Common myeloid progenitor, CD34-positive (primary cell): ENCODE measurements at regions not wholly inside any gene's neighbourhood (a gene's known extent, or its start where the extent isn't known, plus 50 kb on each side); places are given as distances from the start of the nearest gene placed in this dataset.
"Not testable (repeated sequence)": the region's sequence is repeated elsewhere in the genome, so short reads cannot be mapped to it uniquely, and the experiment has no call there.

Source experiments
- CTCF ChIA-PET: fragments of 350-600 bp; sonication (Branson Sonifier 250); formaldehyde crosslinking; loops from one replicate; lab custom pipeline; 2021; ENCODE audit warnings: antibody characterized with exemption; lab: Charles Lee
- POLR2A ChIA-PET: fragments of 350-600 bp; sonication (Branson Sonifier 250); formaldehyde crosslinking; loops from one replicate; lab custom pipeline; 2021; ENCODE audit warnings: antibody characterized with exemption; lab: Charles Lee
- DNase-seq, 3 donors: peaks; one replicate each; pipeline versions ENCODE4 v3.0.0 to v3.0.0-alpha.2; 2013
- H3K27ac ChIP-seq, 2 experiments: 1 replicate in 1 of 2; 2 replicates in 1 of 2; pipeline ENCODE4 v1.7.0; 2013; ENCODE audit warnings: inconsistent platforms in 2 of 2, low read length in 2 of 2, mild to moderate bottlenecking in 2 of 2, low read depth in 1 of 2, moderate library complexity in 1 of 2; ENCODE audit not compliant: severe bottlenecking in 2 of 2, insufficient read depth in 1 of 2, poor library complexity in 1 of 2
- H3K27me3 ChIP-seq, 5 experiments: replicated peaks in 2 of 5; 1 replicate in 3 of 5; 2 replicates in 2 of 5; pipeline versions ENCODE4 v1.6.1 to v1.7.0; 2013; ENCODE audit warnings: low read length in 4 of 5, mild to moderate bottlenecking in 2 of 5, moderate library complexity in 2 of 5, inconsistent platforms in 1 of 5; ENCODE audit not compliant: insufficient read depth in 5 of 5, control insufficient read depth in 4 of 5
- H3K36me3 ChIP-seq, 4 experiments: 1 replicate in 2 of 4; 2 replicates in 2 of 4; pipeline versions ENCODE4 v1.6.1 to v1.7.0; 2013; ENCODE audit warnings: low read length in 3 of 4, control low read depth in 1 of 4, mild to moderate bottlenecking in 1 of 4; ENCODE audit not compliant: control insufficient read depth in 4 of 4, insufficient read depth in 4 of 4
- H3K4me1 ChIP-seq, 4 experiments: 1 replicate in 3 of 4; 2 replicates in 1 of 4; pipeline versions ENCODE4 v1.6.1 to v1.7.1; 2013; ENCODE audit warnings: low read length in 3 of 4, mild to moderate bottlenecking in 3 of 4, control low read depth in 1 of 4, inconsistent platforms in 1 of 4, moderate library complexity in 1 of 4; ENCODE audit not compliant: control insufficient read depth in 4 of 4, insufficient read depth in 4 of 4; ENCODE audit errors: control extremely low read depth in 1 of 4
- H3K4me3 ChIP-seq, 7 experiments: 1 replicate in 4 of 7; 2 replicates in 3 of 7; pipeline versions ENCODE4 v1.5.1 to v1.7.0; 2013; ENCODE audit warnings: mild to moderate bottlenecking in 7 of 7, low read length in 6 of 7, moderate library complexity in 6 of 7, inconsistent platforms in 2 of 7, low read depth in 2 of 7, control low read depth in 1 of 7; ENCODE audit not compliant: insufficient read depth in 4 of 7, control insufficient read depth in 1 of 7; ENCODE audit errors: extremely low read depth in 1 of 7
- H3K9me3 ChIP-seq, 5 experiments: 1 replicate in 4 of 5; 2 replicates in 1 of 5; pipeline versions ENCODE4 v1.6.1 to v1.7.1; 2013; ENCODE audit warnings: low read length in 4 of 5, mild to moderate bottlenecking in 2 of 5, inconsistent platforms in 1 of 5, low read depth in 1 of 5, moderate library complexity in 1 of 5; ENCODE audit not compliant: control insufficient read depth in 4 of 5, insufficient read depth in 2 of 5; ENCODE audit errors: control extremely low read depth in 1 of 5
- WGBS: methylation state at CpG from one replicate; pipeline ENCODE4 v1.1.5; 2013; ENCODE audit not compliant: insufficient coverage; 5-methylcytosine and 5-hydroxymethylcytosine counted together

DNA sequence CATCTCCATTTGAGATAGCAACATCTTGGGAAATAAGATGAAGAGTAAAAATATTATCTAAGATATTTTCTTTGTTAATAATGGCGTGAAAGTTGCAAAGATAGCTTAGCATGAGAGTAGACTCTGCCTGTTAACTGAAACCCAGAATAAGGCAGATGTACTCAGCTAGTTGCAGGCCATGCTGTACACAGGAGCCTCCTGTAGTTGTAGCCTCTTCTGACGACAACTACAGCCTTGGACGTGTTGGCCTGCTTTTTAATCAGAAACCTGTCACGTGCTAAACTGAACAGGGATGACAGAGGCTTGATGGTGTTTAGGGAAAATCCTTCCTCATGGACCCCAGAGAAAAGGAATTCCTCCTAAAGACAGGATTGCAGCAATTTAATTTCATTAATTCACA lies 155.1 kb upstream of the TMEM229A start:
- Histone ChIP-seq H3K9me3 (no peaks in the 10 kb centered on the region), H3K4me3 (no peak overlapping the region), H3K4me1 (no peaks in the 10 kb centered on the region), H3K27me3 (no peaks in the 10 kb centered on the region), H3K36me3 (no peaks in the 10 kb centered on the region), H3K27ac (no peak overlapping the region)
- no peak for DNase-seq
- POLR2A ChIA-PET: interaction anchor here (0.6 kb wide), 1 partner anchor 133 kb away, joined by 5 read pairs; no protein-coding TSS in a partner anchor
- CTCF ChIA-PET: no interaction called here
- WGBS: 100% methylated on average over 2 of the region's 4 CpGs

DNA sequence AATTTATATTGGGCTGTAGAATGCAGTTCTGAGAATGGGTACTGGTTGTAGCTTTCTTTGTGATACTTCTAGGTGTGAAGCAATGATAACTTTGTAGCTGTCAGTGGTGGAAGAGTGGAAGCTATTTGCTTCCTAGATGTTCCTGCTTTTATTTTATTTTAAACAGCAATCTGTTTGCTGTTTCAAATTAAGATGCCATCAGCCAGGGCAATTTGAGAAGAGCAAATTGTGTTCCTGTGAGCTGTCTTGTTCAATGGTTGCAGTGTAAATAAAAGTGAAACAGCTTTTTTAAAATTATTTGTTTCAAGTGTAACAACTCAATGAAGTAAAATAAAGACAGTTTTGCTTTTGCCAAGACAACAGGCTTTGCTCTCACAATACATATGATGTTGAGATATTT lies 150.8 kb upstream of the TMEM229A start:
- no peaks in the 10 kb centered on the region for H3K9me3 ChIP-seq
- POLR2A ChIA-PET: no interaction called here
- no peaks in the 10 kb centered on the region for H3K27me3 ChIP-seq
- DNase-seq: no peak
- no peaks in the 10 kb centered on the region for H3K4me1 ChIP-seq
- no peak overlapping the region for H3K27ac ChIP-seq
- CTCF ChIA-PET: interaction anchor here (0.5 kb wide), 1 partner anchor 49 kb away, joined by 3 read pairs; no protein-coding TSS in a partner anchor
- no peak overlapping the region for H3K4me3 ChIP-seq
- no peaks in the 10 kb centered on the region for H3K36me3 ChIP-seq

- 95% methylated on average over 2 of the region's 2 CpGs for WGBS
Measured at GRCh38 chr7:124179641-124180040, 146.8 kb upstream of the TMEM229A start.

DNA sequence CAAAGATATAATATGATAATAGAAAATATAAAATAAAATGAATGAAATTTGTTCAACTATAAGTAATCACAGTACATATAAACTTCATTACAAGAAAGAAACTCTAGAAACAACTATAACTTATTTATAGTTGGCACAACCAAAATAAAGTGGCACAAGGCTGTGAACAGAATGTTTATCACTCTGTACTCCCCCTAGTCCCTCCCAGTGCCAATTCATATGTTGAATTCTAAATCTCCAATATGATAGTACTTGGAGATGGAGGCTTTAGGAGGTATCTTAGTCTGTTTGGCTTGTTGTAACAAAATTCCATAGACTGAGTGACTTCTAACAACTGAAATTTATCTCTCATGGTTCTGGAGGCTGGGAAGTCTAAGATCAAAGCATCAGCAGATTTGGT lies 145.0 kb upstream of the TMEM229A start:
- Histone ChIP-seq H3K4me1 (no peaks in the 10 kb centered on the region), H3K36me3 (no peaks in the 10 kb centered on the region), H3K27ac (no peak overlapping the region), H3K9me3 (no peaks in the 10 kb centered on the region), H3K4me3 (no peak overlapping the region), H3K27me3 (no peaks in the 10 kb centered on the region)
- CTCF ChIA-PET: no interaction called here
- no peak for DNase-seq
- POLR2A ChIA-PET: interaction anchor here (0.6 kb wide), 1 partner anchor 14 kb away, joined by 4 read pairs; no protein-coding TSS in a partner anchor

More at GRCh38 chr7:124179641-124180040, 146.8 kb upstream of the TMEM229A start:
- Histone ChIP-seq H3K27me3 (no peaks in the 10 kb centered on the region), H3K4me1 (no peaks in the 10 kb centered on the region), H3K4me3 (no peak overlapping the region), H3K9me3 (no peaks in the 10 kb centered on the region), H3K27ac (no peak overlapping the region), H3K36me3 (no peaks in the 10 kb centered on the region)
- no peak for DNase-seq
- CTCF ChIA-PET: interaction anchor here (1.1 to 1.2 kb wide), 2 partner anchors 9 to 12 kb away, joined by 3 to 4 read pairs; no protein-coding TSS in a partner anchor
- POLR2A ChIA-PET: no interaction called here

DNA sequence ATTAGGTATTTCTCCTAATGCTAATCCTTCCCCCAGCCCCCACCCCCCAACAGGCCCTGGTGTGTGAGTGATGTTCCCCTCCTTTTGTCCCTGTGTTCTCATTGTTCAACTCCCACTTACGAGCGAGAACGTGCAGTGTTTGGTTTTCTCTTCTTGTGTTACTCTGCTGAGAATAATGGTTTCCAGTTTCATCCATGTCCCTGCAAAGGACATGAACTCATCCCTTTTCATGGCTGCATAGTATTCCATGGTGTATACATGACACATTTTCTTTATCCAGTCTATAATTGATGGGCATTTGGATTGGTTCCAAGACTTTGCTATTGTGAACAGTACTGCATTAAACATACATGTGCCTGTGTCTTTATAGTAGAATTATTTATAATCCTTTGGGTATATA lies 138.9 kb upstream of the TMEM229A start:
- H3K27me3 ChIP-seq, H3K4me3 ChIP-seq, H3K36me3 ChIP-seq, H3K27ac ChIP-seq, POLR2A ChIA-PET, DNase-seq, CTCF ChIA-PET, H3K9me3 ChIP-seq, H3K4me1 ChIP-seq: not testable (repeated sequence)
- no CpG with 5 or more reads among the region's 3 CpGs for WGBS

DNA sequence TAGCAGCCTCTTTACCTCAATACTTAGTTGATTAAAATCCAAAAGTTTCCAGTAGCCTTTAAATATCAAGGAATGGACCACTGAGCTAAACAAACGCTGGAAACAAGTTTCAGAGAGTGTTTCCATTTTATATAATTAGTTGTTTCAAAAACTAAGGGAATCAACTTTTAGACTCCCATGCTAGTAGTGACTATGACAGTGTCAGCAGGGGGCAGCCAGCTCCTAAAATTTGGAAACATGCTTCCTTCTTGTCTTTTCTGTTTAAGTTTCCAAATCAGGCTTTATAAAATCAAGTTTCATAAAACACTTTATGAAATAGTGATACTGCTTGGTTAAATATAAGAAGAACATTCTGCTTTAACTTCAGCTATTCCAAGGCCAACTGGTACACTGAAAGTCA lies 138.2 kb upstream of the TMEM229A start:
- Histone ChIP-seq H3K27ac (no peak overlapping the region), H3K4me1 (no peaks in the 10 kb centered on the region), H3K27me3 (no peaks in the 10 kb centered on the region), H3K36me3 (no peaks in the 10 kb centered on the region), H3K9me3 (no peaks in the 10 kb centered on the region), H3K4me3 (no peak overlapping the region)
- no CpG with 5 or more reads among the region's 1 CpG for WGBS
- CTCF ChIA-PET: interaction anchor here (1.0 kb wide), 1 partner anchor 9 kb away, joined by 3 read pairs; no protein-coding TSS in a partner anchor
- POLR2A ChIA-PET: no interaction called here
- no peak for DNase-seq

DNA sequence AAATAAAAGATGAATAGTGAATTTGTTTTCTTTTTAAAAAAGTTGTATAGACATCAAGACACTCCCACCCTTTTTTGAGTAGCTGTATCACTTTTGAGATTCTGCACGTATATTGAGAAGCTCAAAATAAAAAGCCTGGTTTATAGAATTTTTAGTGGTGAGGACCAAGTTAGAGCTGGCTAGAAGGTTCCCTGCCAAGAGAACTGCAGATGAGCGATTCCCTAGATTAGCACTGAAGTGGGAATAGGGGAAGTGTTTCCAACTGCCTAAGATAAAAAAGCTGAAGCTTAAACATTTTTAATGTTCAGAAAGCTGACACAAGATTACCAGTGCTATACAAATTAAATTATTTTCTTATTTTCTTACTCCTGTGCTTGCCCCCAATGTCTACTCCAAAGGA lies 135.7 kb upstream of the TMEM229A start:
- Histone ChIP-seq H3K27ac (no peak overlapping the region), H3K9me3 (no peaks in the 10 kb centered on the region), H3K4me1 (no peaks in the 10 kb centered on the region), H3K36me3 (no peaks in the 10 kb centered on the region), H3K27me3 (no peaks in the 10 kb centered on the region), H3K4me3 (no peak overlapping the region)
- WGBS: 75% methylated on average over 2 of the region's 2 CpGs
- no peak for DNase-seq
- ChIA-PET POLR2A (no interaction called here), CTCF (interaction anchor here (1.2 kb wide), 1 partner anchor 11 kb away, joined by 4 read pairs; no protein-coding TSS in a partner anchor)
